ENCODE measurements at regions not wholly inside any gene's neighbourhood (a gene's known extent, or its start where the extent isn't known, plus 50 kb on each side); places are given as distances from the start of the nearest gene placed in this dataset.

- Mint-ChIP-seq H3K4me1 (no peaks in the 10 kb centered on the region), H3K4me3 (no peak overlapping the region), H3K36me3 (no peaks in the 10 kb centered on the region), H3K27ac (no peak overlapping the region), H3K27me3 (ENCODE audit: low read depth) (peaks cover 24% of the 10 kb centered on the region), H3K9me3 (no peaks in the 10 kb centered on the region)
- TF ChIP-seq, protein P1, sequence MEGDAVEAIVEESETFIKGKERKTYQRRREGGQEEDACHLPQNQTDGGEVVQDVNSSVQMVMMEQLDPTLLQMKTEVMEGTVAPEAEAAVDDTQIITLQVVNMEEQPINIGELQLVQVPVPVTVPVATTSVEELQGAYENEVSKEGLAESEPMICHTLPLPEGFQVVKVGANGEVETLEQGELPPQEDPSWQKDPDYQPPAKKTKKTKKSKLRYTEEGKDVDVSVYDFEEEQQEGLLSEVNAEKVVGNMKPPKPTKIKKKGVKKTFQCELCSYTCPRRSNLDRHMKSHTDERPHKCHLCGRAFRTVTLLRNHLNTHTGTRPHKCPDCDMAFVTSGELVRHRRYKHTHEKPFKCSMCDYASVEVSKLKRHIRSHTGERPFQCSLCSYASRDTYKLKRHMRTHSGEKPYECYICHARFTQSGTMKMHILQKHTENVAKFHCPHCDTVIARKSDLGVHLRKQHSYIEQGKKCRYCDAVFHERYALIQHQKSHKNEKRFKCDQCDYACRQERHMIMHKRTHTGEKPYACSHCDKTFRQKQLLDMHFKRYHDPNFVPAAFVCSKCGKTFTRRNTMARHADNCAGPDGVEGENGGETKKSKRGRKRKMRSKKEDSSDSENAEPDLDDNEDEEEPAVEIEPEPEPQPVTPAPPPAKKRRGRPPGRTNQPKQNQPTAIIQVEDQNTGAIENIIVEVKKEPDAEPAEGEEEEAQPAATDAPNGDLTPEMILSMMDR (IDR thresholded peaks at IDR 0.05; ENCODE audit: unreplicated experiment) = no peak
- no peak for DNase-seq (ENCODE audit: low spot score in 2 of 2, unreplicated experiment in 2 of 2)
These were observed 584.1 kb downstream of the MAFB start for GRCh38 chr20:40104959-40105358.

DNA sequence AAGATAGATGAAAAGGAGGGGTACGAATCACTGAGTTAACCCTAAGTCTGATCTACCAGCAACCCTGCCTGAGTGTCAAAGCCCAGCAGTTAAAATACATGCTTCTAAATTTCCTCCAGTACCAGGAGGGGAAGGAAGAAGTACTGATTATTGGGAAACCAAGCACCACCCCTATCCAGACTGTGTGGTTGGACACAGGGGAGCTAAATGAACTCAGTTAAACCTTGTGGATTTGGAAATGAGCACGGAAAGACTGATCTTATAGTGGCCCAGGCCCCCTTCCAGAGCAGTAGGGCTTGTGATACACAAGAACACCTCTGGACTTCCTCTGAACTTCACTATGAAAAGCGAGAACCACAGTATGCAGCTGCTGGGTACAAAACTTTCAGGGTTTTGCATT lies 585.6 kb downstream of the MAFB start:
- no peak for DNase-seq (ENCODE audit: low spot score in 2 of 2, unreplicated experiment in 2 of 2)
- Mint-ChIP-seq H3K27ac (no peak overlapping the region), H3K9me3 (no peaks in the 10 kb centered on the region), H3K4me3 (no peak overlapping the region), H3K4me1 (no peaks in the 10 kb centered on the region), H3K36me3 (no peaks in the 10 kb centered on the region), H3K27me3 (ENCODE audit: low read depth) (peaks cover 24% of the 10 kb centered on the region)
- TF ChIP-seq, protein P1 (IDR thresholded peaks at IDR 0.05; ENCODE audit: unreplicated experiment) = no peak

DNA sequence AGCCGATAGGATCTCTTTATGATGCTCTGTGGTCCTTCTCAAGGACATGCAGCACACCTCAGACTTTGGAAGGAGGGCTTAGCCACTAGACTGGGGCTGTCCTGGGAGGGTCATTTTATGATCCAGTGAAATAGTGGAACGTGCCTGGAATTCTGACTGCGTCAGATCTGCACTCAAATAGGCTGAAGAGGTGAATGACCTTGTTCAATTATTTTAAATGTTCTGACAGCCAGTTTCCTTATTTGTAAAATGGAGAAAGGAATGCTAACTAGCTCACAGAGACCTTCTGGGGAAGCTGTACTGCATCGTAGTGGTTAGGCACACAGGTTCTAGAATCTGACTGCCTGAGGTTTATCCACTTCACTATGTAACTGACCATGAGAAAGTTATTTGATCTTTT lies 587.5 kb downstream of the MAFB start:
- Mint-ChIP-seq H3K27ac (no peak overlapping the region), H3K36me3 (no peaks in the 10 kb centered on the region), H3K4me3 (no peak overlapping the region), H3K9me3 (no peaks in the 10 kb centered on the region), H3K4me1 (no peaks in the 10 kb centered on the region), H3K27me3 (ENCODE audit: low read depth) (peaks cover 24% of the 10 kb centered on the region)
- TF ChIP-seq, protein P1 (IDR thresholded peaks at IDR 0.05; ENCODE audit: unreplicated experiment) = no peak
- no peak for DNase-seq (ENCODE audit: low spot score in 2 of 2, unreplicated experiment in 2 of 2)

DNA sequence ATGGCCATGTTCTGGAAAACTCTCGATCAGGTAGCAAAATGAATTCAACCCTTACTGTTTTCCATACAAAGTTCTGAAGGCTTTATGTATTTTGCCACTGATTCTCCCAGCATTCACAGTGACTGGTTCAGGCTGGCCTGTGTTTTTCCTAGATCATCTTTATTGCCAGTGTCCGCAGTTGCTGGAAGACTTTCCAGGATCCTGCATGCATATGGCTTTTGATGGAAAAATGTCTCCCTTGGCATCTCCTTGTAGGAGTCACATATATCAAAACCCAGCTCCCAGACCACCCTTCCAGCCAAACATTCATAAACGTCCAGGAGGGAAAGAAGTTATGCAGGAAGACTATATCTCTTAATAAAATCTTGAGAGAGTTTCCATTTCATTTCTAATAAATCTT lies 588.8 kb downstream of the MAFB start:
- Mint-ChIP-seq H3K4me1 (no peaks in the 10 kb centered on the region), H3K4me3 (no peak overlapping the region)

DNA sequence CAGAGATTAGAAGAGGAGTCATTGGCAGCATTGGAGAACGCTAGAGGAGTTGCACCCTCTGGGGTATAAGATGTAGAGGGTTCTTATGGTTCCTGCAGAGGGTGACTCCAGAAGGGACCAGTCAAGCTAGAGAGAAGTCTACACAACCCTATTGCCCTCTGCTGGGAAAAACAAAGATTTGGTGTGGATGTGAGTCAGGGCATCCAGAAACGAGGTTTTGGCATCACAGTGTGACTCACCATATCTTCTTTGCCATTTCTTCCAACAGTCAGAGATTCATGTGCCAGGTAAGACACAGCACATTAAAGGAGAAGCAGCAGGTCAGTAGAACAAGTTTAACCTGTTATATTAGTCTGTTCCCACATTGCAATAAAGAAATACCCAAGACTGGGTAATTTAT lies 598.8 kb downstream of the MAFB start:
- H3K4me1 Mint-ChIP-seq = no peaks in the 10 kb centered on the region
- TF ChIP-seq, protein P1 (IDR thresholded peaks at IDR 0.05; ENCODE audit: unreplicated experiment) = no peak
- no peaks in the 10 kb centered on the region for H3K36me3 Mint-ChIP-seq
- DNase-seq (ENCODE audit: low spot score in 2 of 2, unreplicated experiment in 2 of 2) = no peak
- no peak overlapping the region for H3K27ac Mint-ChIP-seq
- no peak overlapping the region for H3K4me3 Mint-ChIP-seq
- H3K27me3 Mint-ChIP-seq (ENCODE audit: low read depth) = no peaks in the 10 kb centered on the region
- peaks cover 35% of the 10 kb centered on the region for H3K9me3 Mint-ChIP-seq

More for the DNA sequence above, 588.8 kb downstream of the MAFB start:
- TF ChIP-seq, protein P1 (IDR thresholded peaks at IDR 0.05; ENCODE audit: unreplicated experiment) = no peak
- Mint-ChIP-seq H3K27me3 (ENCODE audit: low read depth) (peaks cover 20% of the 10 kb centered on the region), H3K27ac (no peak overlapping the region), H3K9me3 (no peaks in the 10 kb centered on the region), H3K36me3 (no peaks in the 10 kb centered on the region)
- DNase-seq (ENCODE audit: low spot score in 2 of 2, unreplicated experiment in 2 of 2) = no peak

DNA sequence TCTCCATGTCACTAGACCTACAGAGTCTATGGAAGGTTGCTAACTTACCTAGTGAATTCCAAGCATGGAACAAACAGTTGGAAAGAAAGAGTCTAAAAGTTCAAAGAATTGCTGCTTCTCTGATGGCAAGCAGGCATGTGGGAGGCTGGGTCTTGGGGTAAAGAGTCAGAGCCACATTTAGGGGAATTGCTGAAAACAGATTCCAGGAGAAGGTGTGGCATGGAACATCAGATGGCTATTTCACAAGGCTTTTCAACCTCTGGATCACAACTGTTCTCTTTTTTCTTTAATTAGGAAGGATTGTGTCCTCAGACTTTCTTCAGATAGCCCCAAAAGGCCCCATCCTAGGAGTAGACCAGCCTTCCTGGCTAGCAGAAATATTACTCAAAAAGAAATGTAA lies 601.5 kb downstream of the MAFB start:
- peaks cover 23% of the 10 kb centered on the region for H3K9me3 Mint-ChIP-seq
- no peaks in the 10 kb centered on the region for H3K4me1 Mint-ChIP-seq
- TF ChIP-seq, protein P1 (IDR thresholded peaks at IDR 0.05; ENCODE audit: unreplicated experiment) = no peak
- H3K4me3 Mint-ChIP-seq = no peak overlapping the region
- H3K36me3 Mint-ChIP-seq = no peaks in the 10 kb centered on the region
- no peak overlapping the region for H3K27ac Mint-ChIP-seq
- DNase-seq (ENCODE audit: low spot score in 2 of 2, unreplicated experiment in 2 of 2) = no peak
- H3K27me3 Mint-ChIP-seq (ENCODE audit: low read depth) = no peaks in the 10 kb centered on the region

Measured in mesothelial cell of epicardium (in vitro differentiated cells).